Right cardiac atrium (tissue), 5 donors: ENCODE measurements at regions not wholly inside any gene's neighbourhood (a gene's known extent, or its start where the extent isn't known, plus 50 kb on each side); places are given as distances from the start of the nearest gene placed in this dataset.
"Not testable (repeated sequence)": the region's sequence is repeated elsewhere in the genome, so short reads cannot be mapped to it uniquely, and the experiment has no call there.

Experiments used
- ATAC-seq, 2 donors: fragments of 200-7000 bp; cut with Tn5 transposase; one replicate each; pipeline versions ENCODE4 v1.8.0 to v1.9.1; 2020; ENCODE audit warnings: moderate library complexity in 2 of 2, mild to moderate bottlenecking in 1 of 2
- DNase-seq, 3 donors: peaks; one replicate each; pipeline ENCODE4 v3.0.0-alpha.2; 2020
- H3K27ac ChIP-seq: one replicate; pipeline ENCODE4 v1.5.1; 2013; ENCODE audit warnings: mild to moderate bottlenecking, low read length, control low read depth, moderate library complexity
- H3K27me3 ChIP-seq: one replicate; pipeline ENCODE4 v1.6.1; 2013; ENCODE audit not compliant: control insufficient read depth, insufficient read depth
- H3K4me1 ChIP-seq: one replicate; pipeline ENCODE4 v1.6.1; 2013; ENCODE audit warnings: low read length; ENCODE audit not compliant: control insufficient read depth, insufficient read depth
- H3K4me3 ChIP-seq: one replicate; pipeline ENCODE4 v1.5.1; 2013; ENCODE audit warnings: low read length, control low read depth
- H3K9me3 ChIP-seq: one replicate; pipeline ENCODE4 v1.6.1; 2013; ENCODE audit warnings: low read length; ENCODE audit not compliant: control insufficient read depth
- WGBS: extraction: QIAGEN DNeasy Blood & Tissue Kit; methylation state at CpG from one replicate; pipeline ENCODE4 v1.1.7; 2013; 5-methylcytosine and 5-hydroxymethylcytosine counted together
- intact Hi-C, 4 donors: fragments of 100-400 bp; cut with DNase I; formaldehyde crosslinking; loops; one replicate each; pipeline versions ENCODE4 v1.11.0 to v1.14.0; 2022 to 2023
- donor health status: healthy with polysubstance abuse.
- donor health status: DM: no; HTN: yes; CAD: no.
- donor health status: DM: no; HTN: no; CAD: no.
- donor health status: DM: no; HTN: yes; CAD: no; lungs with severe emphysema.
- donor health status: DM: yes; HTN: yes; CAD: no.

DNA sequence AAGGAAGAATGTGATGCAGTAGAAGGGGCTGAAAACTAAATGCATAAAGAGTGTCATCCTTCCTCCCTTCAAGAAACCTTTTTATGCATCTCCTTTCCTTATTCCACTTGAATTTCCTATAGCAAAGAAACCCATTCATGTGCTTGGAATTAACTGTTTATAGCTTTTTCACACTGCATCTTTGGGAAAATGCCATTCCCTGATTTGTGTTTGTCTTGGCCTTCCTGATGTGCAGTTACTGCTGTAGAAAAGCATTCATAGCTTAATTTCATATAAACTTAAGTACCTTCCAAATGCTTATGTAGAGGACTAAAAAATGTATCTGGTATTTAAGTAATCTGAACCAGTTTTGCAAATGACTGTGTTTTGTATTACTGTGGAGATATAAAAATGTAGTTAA, 61.8 kb downstream of the SDR9C7 start:
- DNase-seq (no peak), ATAC-seq (no peak)
- intact Hi-C loops: no loop called here
- H3K4me3 ChIP-seq: no peak overlapping the region
- H3K9me3 ChIP-seq: no peaks in the 10 kb centered on the region
- no peaks in the 10 kb centered on the region for H3K4me1 ChIP-seq
- H3K27ac ChIP-seq: no peak overlapping the region
- no peaks in the 10 kb centered on the region for H3K27me3 ChIP-seq

GRCh38 chr12:56867216-56867615, 67.0 kb downstream of the SDR9C7 start:
- WGBS: 32% methylated on average over 1 of the region's 1 CpG
- ATAC-seq (no peak), DNase-seq (no peak)
- Histone ChIP-seq H3K27ac (no peak overlapping the region), H3K9me3 (peaks cover 10% of the 10 kb centered on the region), H3K4me1 (no peaks in the 10 kb centered on the region), H3K27me3 (no peaks in the 10 kb centered on the region), H3K4me3 (no peak overlapping the region)
- intact Hi-C loops: no loop called here

DNA sequence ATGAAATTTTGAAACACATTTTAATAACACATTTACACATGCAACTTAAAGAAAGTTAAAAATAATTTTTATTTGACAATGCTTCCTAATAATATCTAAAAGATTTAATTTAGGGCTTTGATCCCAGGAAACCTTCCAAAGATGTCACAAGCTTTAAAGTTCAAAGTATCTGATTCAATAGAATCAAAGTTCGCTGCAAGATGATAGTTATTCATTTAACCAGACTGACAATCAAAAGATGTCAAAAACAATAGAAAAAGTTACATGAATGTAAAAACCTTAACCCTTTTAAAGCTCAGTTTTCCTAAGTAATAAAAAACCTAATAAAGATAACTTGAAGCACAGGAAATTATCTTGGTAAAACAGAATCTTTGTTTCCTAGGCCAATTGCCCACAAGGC, 67.7 kb downstream of the SDR9C7 start:
- no peak for ATAC-seq
- no peaks in the 10 kb centered on the region for H3K27me3 ChIP-seq
- peaks cover 10% of the 10 kb centered on the region for H3K9me3 ChIP-seq
- no peak overlapping the region for H3K4me3 ChIP-seq
- intact Hi-C loops: no loop called here
- 71% methylated on average over 1 of the region's 1 CpG for WGBS
- no peak for DNase-seq
- no peak overlapping the region for H3K27ac ChIP-seq
- H3K4me1 ChIP-seq: no peaks in the 10 kb centered on the region

GRCh38 chr12:56864318-56864717, 69.9 kb downstream of the SDR9C7 start:
- 87% methylated on average over 2 of the region's 2 CpGs for WGBS
- H3K27me3 ChIP-seq: no peaks in the 10 kb centered on the region
- no peak for DNase-seq

GRCh38 chr12:56863789-56864188, 70.4 kb downstream of the SDR9C7 start:
- no peaks in the 10 kb centered on the region for H3K27me3 ChIP-seq
- ATAC-seq (no peak), DNase-seq (no peak)
- H3K9me3 ChIP-seq: peaks cover 10% of the 10 kb centered on the region
- H3K27ac ChIP-seq: no peak overlapping the region
- intact Hi-C loops: no loop called here
- no peak overlapping the region for H3K4me3 ChIP-seq
- H3K4me1 ChIP-seq: no peaks in the 10 kb centered on the region

More at GRCh38 chr12:56864318-56864717, 69.9 kb downstream of the SDR9C7 start:
- no peak for ATAC-seq
- H3K9me3 ChIP-seq: peaks cover 10% of the 10 kb centered on the region
- intact Hi-C loops: no loop called here
- no peak overlapping the region for H3K27ac ChIP-seq
- H3K4me3 ChIP-seq: no peak overlapping the region
- H3K4me1 ChIP-seq: no peaks in the 10 kb centered on the region

DNA sequence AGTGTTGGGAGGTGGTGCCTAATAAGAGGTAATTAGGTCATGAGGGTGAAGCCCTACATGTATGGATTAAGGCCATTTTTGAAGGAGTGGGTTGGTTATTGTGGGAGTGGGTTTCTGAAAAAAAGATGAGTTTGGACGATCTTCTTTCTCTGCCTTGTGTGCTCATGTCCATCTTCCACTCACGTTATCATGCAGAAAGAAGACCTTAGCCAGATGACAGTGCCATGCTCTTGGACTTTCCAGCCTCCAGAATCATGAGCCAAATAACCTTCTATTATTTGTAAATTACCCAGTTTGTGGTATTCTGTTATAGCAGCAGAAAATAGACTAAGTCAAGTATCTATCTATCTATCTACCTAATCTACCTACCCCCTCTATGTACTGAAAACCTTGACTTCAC, 71.9 kb downstream of the SDR9C7 start:
- intact Hi-C loops: no loop called here
- 69% methylated on average over 2 of the region's 2 CpGs for WGBS
- no peak overlapping the region for H3K27ac ChIP-seq
- no peaks in the 10 kb centered on the region for H3K4me1 ChIP-seq
- H3K9me3 ChIP-seq: peaks cover 10% of the 10 kb centered on the region
- ATAC-seq (no peak), DNase-seq (no peak)
- no peaks in the 10 kb centered on the region for H3K27me3 ChIP-seq
- no peak overlapping the region for H3K4me3 ChIP-seq

DNA sequence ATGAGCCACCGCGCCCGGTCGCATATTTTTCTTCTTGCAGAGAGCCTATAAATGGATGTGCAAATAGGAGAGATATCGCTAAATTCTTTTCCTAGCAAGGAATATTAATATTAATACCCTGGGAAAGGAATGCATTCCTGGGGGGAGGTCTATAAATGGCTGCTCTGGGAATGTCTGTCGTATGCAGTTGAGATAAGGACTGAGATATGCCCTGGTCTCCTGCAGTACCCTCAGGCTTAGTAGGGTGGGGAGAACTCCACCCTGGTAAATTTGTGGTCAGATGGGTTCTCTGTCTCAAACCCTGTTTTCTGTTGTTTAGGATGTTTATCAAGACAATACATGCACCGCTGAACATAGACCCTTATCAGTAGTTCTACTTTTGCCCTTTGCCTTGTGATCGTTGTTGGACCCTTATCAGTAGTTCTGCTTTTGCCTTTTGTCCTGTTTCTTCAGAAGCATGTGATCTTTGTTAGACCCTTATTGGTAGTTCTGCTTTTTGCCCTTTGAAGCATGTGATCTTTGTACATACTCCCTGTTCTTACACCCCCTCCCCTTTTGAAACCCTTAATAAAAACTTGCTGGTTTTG, 80.7 kb downstream of the SDR9C7 start:
- ATAC-seq: not testable (repeated sequence)

DNA sequence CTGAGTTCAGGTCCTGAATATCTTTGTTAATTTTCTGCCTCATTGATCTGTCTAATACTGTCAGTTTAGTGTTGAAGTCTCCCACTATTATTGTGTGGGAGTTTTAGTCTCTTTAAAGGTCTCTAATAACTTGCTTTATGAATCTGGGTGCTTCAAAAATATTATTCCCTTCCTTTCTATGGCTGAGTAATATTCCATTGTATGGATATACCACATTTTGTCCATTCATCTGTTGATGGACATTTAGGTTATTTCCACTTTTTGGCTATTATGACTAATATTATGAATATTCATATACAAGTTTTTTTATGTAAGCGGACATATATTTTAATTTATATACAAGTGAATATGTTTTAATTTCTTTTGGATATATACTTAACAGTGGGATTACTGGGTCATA, 82.7 kb downstream of the SDR9C7 start:
- no peak for DNase-seq
- no peaks in the 10 kb centered on the region for H3K9me3 ChIP-seq
- 97% methylated on average over 1 of the region's 1 CpG for WGBS
- no peaks in the 10 kb centered on the region for H3K27me3 ChIP-seq
- intact Hi-C loops: no loop called here
- H3K4me1 ChIP-seq: no peaks in the 10 kb centered on the region
- H3K27ac ChIP-seq: no peak overlapping the region
- no peak overlapping the region for H3K4me3 ChIP-seq
- no peak for ATAC-seq

More for the DNA sequence above, 80.7 kb downstream of the SDR9C7 start:
- H3K27ac ChIP-seq, H3K27me3 ChIP-seq, H3K4me1 ChIP-seq, H3K9me3 ChIP-seq, intact Hi-C loops, DNase-seq, H3K4me3 ChIP-seq: not testable (repeated sequence)
- WGBS: 68% methylated on average over 8 of the region's 8 CpGs

DNA sequence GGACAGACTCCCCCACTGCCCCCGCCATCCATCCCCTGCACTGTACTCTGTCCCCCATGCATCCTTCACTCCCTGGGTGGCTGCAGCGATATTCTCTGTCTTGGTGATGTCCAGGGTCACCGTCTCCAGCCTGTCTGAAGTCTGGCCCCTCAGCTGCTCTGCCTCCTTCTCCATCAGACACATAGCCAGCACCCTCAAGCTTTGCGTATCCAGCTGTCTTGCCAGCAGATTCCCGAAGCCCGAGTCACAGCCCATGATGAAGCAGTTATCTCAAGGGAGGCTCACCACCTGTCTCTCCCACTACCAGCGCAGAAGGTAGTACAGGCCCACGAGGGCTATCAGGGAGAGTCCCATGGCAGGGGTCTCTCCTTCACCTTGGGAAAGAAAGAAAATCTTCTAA, 77.8 kb downstream of the HSD17B6 start:
- WGBS: 69% methylated on average over 8 of the region's 8 CpGs
- peaks cover 3% of the 10 kb centered on the region for H3K4me1 ChIP-seq
- intact Hi-C loops: loop anchor here in 1 of 4 donors (10.0 kb wide), 1 partner anchor 144 kb away; no protein-coding TSS in a partner anchor
- H3K27ac ChIP-seq: no peak overlapping the region
- ATAC-seq (peak in 1 of 2 donors; percentile 26), DNase-seq (no peak)
- H3K9me3 ChIP-seq: no peaks in the 10 kb centered on the region
- no peaks in the 10 kb centered on the region for H3K27me3 ChIP-seq
- no peak overlapping the region for H3K4me3 ChIP-seq

DNA sequence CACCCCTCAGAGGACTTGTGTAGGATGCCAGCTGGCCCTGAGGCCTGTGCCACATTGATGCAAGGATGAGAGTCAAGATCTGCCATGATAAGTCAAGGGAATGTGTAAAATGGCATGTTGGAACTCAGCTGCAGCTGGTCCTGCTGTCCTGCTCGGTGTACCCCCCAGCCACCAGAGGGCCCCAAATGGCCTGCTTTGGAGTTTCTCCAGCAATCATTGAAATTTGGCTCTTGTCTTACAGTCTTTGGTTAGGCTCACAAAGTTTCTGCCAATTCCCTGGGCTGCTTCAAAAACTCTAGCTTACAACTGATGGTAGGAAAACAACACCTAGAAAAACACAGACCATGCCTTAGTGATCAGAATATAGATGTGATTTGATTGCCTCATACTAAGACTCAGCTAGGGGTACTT, 76.8 kb downstream of the HSD17B6 start:
- DNase-seq (peak; percentile 49 to 68 (median 67)), ATAC-seq (peak; percentile 64 to 72)
- WGBS: 14% methylated on average over 1 of the region's 1 CpG
- Histone ChIP-seq H3K27ac (no peak overlapping the region), H3K4me3 (no peak overlapping the region), H3K9me3 (no peaks in the 10 kb centered on the region), H3K27me3 (no peaks in the 10 kb centered on the region), H3K4me1 (peaks cover 3% of the 10 kb centered on the region)
- intact Hi-C loops: loop anchor here in 1 of 4 donors (10.0 kb wide), 1 partner anchor 145 kb away; no protein-coding TSS in a partner anchor

DNA sequence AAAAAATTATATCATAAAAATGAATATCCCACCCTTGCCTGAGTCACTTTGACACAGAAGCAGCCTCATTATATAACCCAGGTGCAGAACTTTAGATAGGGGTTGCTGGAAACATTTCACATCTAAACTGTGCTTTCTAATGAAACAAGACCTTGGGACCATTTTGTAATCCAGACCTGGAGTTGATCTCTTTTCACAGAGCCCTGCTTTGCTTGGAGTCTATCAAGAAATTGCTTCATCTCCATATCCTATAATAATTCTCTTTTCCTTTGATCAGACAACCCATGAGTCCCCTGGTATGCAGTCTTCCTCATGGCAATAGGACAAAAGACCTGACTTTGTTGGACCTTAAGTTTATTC, 76.3 kb downstream of the HSD17B6 start:
- DNase-seq (no peak), ATAC-seq (no peak)
- H3K4me1 ChIP-seq: peaks cover 3% of the 10 kb centered on the region
- no peaks in the 10 kb centered on the region for H3K9me3 ChIP-seq
- no peak overlapping the region for H3K4me3 ChIP-seq
- no peaks in the 10 kb centered on the region for H3K27me3 ChIP-seq
- H3K27ac ChIP-seq: no peak overlapping the region
- intact Hi-C loops: no loop called here
